NCI-H1092 treated with DMSO at 0.1 percent for 48 hours (cell line): ENCODE measurements at regions not wholly inside any gene's neighbourhood (a gene's known extent, or its start where the extent isn't known, plus 50 kb on each side); places are given as distances from the start of the nearest gene placed in this dataset.

ENCODE experiments used
- DNase-seq: peaks from one replicate; lab custom pipeline; 2025; lab: John Stamatoyannopoulos, UW

DNA sequence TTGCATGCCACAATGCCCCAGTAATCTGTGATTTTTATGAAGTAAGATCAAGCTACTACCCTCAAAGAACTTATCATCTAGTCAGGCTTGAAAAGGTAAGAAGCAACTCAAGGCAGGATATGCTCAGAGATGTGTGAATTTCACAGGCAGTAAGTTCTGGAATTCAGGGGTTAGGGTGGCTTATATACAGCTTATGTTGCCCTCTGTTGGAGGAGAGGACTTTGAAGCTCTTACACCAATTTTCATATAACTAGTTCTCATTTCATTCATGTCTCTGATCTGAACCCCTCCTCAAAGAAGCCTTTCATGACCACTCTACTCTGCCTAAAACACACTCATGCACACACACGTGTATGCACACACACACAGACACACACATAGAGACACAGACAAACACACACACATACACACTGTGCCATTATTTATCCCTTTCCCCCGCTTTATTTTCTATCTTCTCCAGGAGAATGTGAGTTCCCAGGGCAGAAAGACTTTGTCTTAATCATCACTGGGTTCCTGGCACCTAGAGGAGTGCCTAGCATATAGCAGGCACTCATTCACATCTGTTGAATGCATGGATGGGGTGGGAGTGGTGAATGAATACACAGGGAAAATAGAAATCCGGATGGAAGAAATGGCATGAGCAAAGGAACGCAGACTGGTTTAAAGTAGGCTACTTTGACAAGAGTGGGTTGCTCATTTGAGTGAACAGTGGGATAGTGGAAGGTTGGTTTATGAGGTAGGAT, 220.7 kb upstream of the ZBED5 start:
- DNase-seq: no peak

DNA sequence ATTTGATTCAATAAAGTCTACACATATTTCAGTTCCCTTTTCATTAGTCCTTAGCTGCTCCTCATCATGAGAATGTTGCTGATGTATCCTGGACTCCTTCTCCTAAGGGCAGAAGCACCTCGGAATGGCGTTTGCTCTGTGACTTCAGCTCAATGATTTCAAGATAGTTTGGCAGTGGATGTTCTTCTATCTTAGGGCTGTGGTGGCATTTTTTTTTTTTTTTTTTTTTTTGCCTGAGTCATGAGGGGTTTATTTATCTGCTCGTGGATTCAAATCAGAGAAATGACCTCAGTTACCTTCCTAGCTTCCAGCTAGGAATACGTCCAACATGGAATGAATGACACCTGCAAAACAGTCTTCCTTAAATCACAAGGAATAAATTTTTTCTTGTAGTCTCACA, 220.0 kb upstream of the ZBED5 start:
- DNase-seq: no peak

GRCh38 chr11:11076879-11077278, 219.0 kb upstream of the ZBED5 start:
- DNase-seq: no peak

GRCh38 chr11:11076276-11076675, 218.4 kb upstream of the ZBED5 start:
- no peak for DNase-seq

- no peak for DNase-seq
Observed at GRCh38 chr11:11075515-11076171, 217.8 kb upstream of the ZBED5 start.

GRCh38 chr11:11074686-11075335, 217.0 kb upstream of the ZBED5 start:
- DNase-seq: no peak

GRCh38 chr11:11073996-11074395, 216.1 kb upstream of the ZBED5 start:
- no peak for DNase-seq

- no peak for DNase-seq
Observed at GRCh38 chr11:11072067-11072466, 214.2 kb upstream of the ZBED5 start.

- no peak for DNase-seq
Observed at GRCh38 chr11:11071486-11071885, 213.6 kb upstream of the ZBED5 start.

DNA sequence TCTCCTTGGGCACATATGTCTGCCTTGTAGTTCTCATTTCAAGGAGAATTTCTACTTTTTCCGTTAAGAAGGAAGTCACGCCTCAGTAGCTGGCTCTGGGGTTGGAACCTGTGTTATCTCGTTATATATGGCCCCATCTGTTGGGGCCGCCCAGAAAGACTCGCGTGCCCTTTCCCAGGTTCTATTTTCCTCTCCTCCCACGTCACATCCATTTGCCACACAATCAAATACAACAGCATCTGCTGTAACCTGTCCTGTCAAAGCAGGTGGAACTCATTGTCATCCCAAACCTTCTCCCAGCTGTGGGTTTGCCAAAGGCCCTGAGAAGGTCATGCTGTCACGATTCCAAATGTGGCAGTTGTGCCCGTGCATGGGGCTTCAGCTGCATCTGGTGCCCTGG, 213.1 kb upstream of the ZBED5 start:
- DNase-seq: no peak

GRCh38 chr11:11069841-11070835, 212.3 kb upstream of the ZBED5 start:
- DNase-seq: no peak

GRCh38 chr11:11068113-11068512, 210.3 kb upstream of the ZBED5 start:
- no peak for DNase-seq

GRCh38 chr11:11065396-11065795, 207.5 kb upstream of the ZBED5 start:
- no peak for DNase-seq

DNA sequence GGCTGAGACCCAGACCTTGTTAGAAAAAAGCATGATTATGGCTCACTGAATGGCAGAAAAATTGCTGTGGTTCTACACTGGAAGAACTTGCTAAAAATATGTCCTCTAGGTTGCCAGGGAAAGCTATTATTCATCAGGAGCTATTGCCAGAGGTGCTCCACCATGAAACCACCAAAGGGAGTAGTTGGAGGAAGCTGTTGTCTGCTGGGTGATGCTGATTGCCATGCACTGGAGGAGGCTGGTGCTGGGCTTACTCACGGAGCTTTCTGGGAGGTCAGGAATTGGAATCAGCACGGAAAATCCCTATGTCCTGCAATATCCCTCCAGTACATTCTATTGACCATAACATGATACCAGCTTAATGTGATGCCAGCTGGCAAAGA, 199.6 kb upstream of the ZBED5 start:
- DNase-seq: no peak

DNA sequence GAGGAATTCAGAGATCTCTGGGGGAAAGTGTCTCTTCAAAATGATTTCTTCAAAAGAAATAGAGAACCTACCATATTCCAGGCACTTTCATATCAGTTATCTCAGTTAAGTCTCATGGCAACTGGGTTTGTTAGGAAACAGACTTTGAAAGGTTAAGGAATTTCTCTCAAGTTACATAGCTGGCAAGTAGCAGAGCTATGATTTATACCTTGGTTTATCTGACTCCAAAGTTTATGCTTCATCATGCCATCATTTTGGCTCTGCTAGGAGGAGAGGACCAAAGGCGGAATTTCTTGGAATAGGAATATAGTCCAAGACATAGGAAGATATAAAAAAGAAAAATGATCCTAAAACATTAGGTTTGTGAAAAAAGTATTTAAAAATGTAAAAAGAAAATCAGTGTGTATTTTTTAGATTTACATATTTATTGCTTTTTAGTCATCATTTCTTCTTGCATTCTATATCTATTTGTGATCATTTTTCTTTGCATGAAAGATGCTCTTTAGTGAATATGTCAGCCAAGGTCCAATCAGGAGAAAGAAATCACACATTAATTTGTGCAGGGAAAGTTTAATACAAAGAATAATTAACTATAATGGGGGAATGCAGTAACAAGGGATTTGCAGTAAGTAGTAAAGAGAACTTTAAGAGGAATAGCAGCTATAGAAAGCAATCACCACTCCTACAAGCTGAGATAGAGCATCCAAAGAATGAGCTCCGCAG, 199.1 kb upstream of the ZBED5 start:
- no peak for DNase-seq

- DNase-seq: no peak
Observed at GRCh38 chr11:11056316-11056715, 198.5 kb upstream of the ZBED5 start.

- no peak for DNase-seq
Observed at GRCh38 chr11:11047851-11048610, 190.2 kb upstream of the ZBED5 start.

DNA sequence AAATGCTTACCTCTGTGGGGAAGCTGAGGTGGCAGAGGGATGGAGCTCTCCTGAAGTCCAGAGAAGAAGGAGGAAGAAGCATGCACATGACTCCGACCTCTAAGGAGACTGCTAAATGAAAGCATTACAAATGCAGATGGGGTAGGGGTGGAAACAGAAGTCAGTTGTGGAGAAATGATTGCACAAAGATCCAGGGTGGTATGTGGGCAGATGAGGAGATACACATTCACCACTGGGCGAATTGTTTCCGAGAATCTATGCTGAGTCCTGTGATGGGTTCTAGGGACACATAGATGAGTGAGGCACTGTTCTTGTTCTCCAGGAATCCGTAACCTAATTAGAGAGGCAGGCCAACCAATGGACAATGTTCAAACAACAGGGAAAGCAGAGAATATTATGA, 188.9 kb upstream of the ZBED5 start:
- no peak for DNase-seq

DNA sequence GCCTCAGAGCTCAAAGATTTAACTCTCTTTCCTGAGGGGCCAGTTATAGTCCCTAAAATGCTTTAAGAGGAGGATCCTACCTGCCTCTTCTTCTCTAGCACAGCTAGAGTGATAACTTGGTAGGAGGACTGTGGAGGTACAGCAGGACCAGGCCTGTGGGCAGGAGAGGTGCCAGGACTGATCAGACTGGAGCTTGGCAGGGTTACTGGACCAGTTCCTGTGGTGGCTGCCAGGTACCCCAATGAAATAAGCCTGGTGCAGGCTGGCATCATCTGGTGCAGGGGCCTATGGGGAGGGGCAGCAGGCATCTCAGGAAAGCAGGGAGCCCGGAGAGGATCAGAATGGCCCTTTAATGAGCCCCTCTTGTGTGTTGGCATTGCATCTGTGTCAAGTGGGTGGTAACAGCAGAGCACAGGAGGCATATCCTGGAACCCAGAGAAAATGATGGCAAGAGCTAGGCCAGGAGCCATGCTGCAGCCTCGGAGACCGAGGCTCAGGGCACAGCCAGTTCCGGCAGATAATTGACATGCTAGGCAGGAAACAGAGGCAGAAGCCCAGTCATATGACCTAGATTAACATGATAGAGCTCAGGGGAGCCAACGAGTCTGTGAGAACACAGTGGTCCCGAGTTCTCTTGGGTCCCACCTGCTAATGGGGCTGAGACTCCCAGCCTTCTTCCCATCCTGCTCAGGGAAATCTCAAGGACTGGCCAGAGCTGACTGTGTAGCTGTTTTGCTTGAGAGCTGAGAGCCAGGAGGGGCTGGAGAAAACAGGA, 187.5 kb upstream of the ZBED5 start:
- DNase-seq: no peak
